ENCODE measurements at regions not wholly inside any gene's neighbourhood (a gene's known extent, or its start where the extent isn't known, plus 50 kb on each side); places are given as distances from the start of the nearest gene placed in this dataset.

- TF ChIP-seq ZFX (IDR thresholded peaks at IDR 0.05; ENCODE audit: borderline replicate concordance) (no peak), CTCF (IDR thresholded peaks at IDR 0.05) (no peak)
Observed at GRCh38 chr13:48904668-48905290, 70.9 kb upstream of the FNDC3A start.

GRCh38 chr13:48906200-48906599 is 69.5 kb upstream of the FNDC3A start:
- no peak overlapping the region for H3K27ac ChIP-seq
- no peak for TF ChIP-seq CTCF (IDR thresholded peaks at IDR 0.05)
- no peak for TF ChIP-seq ZFX (IDR thresholded peaks at IDR 0.05; ENCODE audit: borderline replicate concordance)

More at GRCh38 chr13:48904668-48905290, 70.9 kb upstream of the FNDC3A start:
- no peak overlapping the region for H3K27ac ChIP-seq

GRCh38 chr13:48908381-48909055 is 67.2 kb upstream of the FNDC3A start:
- TF ChIP-seq ZFX (IDR thresholded peaks at IDR 0.05; ENCODE audit: borderline replicate concordance) (no peak), CTCF (IDR thresholded peaks at IDR 0.05) (no peak)

GRCh38 chr13:48909056-48909389 is 66.7 kb upstream of the FNDC3A start:
- TF ChIP-seq ZFX (IDR thresholded peaks at IDR 0.05; ENCODE audit: borderline replicate concordance) (no peak), CTCF (IDR thresholded peaks at IDR 0.05) (no peak)
- H3K27ac ChIP-seq, result no peak overlapping the region

More at GRCh38 chr13:48908381-48909055, 67.2 kb upstream of the FNDC3A start:
- no peak overlapping the region for H3K27ac ChIP-seq

GRCh38 chr13:48910686-48911085 is 65.0 kb upstream of the FNDC3A start:
- TF ChIP-seq CTCF (IDR thresholded peaks at IDR 0.05) (no peak), ZFX (IDR thresholded peaks at IDR 0.05; ENCODE audit: borderline replicate concordance) (no peak)
- no peak overlapping the region for H3K27ac ChIP-seq

- no peak for TF ChIP-seq CTCF (IDR thresholded peaks at IDR 0.05)
- TF ChIP-seq ZFX (IDR thresholded peaks at IDR 0.05; ENCODE audit: borderline replicate concordance), result no peak
- no peak overlapping the region for H3K27ac ChIP-seq
Observed at GRCh38 chr13:48919751-48920150, 56.0 kb upstream of the FNDC3A start.

- no peak for TF ChIP-seq CTCF (IDR thresholded peaks at IDR 0.05)
- H3K27ac ChIP-seq, result no peak overlapping the region
Observed at GRCh38 chr13:48920730-48921129, 55.0 kb upstream of the FNDC3A start.

Data from 22Rv1 (cell line).